COR-L47 (cell line): ENCODE measurements at regions not wholly inside any gene's neighbourhood (a gene's known extent, or its start where the extent isn't known, plus 50 kb on each side); places are given as distances from the start of the nearest gene placed in this dataset.

Experiments used
- DNase-seq: peaks from one replicate; lab custom pipeline; 2025; lab: John Stamatoyannopoulos, UW

DNA sequence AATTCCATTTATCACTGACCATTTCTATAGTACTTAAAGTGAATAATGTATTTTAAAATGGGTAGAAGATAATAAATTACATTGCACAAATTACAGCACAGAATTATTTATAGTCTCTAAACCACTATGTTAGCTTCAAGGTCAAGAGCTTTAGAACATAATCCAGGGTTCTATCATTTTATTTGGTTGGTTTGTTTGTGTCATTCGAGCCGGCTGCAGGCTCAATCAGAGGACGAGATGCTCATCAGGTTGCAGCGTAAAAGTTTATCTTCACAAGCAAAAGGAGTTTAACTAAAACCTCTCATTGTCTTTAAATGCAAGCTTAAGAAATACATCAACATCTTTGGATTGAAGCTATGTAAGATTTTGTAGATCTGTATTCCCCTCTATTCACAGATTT is 523.8 kb downstream of the EFNA5 start:
- no peak for DNase-seq

GRCh38 chr5:107135391-107135790 is 535.3 kb downstream of the EFNA5 start:
- no peak for DNase-seq

DNA sequence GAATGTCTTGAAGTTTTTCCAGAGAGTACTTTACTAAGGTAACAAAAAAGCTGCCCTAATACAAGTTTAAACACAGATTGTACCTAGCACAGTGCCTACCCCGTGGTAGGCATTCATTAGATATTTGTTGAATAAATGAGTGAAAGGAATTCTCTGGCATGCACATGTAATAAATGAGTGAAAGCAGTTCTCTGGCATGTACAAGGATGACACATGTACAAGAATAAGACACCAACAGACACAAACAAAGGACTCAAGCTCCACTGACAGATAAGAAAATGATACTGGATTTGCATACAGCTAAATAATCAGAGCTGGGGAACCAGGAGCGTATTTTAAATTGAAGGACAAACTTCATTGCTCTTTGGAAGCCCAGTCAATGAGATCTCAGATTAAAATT is 535.8 kb downstream of the EFNA5 start:
- no peak for DNase-seq

DNA sequence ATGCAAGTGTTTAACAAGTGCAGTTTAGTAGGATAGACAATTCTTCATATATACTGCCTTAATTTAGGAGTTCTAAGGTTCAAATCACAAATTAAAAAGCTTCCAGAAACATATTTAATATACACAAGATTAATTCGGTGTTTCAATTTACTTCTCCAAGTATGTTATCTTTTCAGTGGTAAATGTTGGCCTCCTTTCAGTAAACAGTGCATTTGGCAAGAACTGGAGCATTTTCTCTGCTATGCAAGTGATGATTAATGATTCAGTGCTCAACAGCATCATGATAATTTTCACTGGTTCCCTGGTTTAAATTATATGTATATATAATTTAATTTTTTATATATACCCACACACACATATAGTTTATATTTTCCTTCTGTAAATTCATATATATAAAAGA is 541.7 kb downstream of the EFNA5 start:
- DNase-seq = no peak

- no peak for DNase-seq
Measured at GRCh38 chr5:107127878-107128277, 542.9 kb downstream of the EFNA5 start.

DNA sequence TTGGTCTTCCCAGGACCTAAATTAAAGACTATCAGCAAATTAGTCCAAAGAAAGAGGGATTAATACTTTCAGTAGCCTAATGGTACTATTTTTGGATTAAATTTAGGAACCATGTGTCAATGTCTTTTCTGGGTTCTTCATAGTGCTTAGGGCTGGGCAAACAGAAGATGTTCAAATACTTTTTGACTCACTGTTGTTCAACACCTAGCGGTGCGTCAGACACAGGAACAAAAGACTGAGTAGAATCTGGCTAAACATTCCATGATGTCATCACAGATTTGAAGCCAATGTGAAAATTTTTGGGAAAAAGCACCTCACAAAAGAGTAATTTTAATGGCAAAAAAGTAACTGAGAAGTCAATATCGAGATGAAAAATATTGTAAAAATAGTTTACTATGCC is 544.4 kb downstream of the EFNA5 start:
- DNase-seq = no peak

DNA sequence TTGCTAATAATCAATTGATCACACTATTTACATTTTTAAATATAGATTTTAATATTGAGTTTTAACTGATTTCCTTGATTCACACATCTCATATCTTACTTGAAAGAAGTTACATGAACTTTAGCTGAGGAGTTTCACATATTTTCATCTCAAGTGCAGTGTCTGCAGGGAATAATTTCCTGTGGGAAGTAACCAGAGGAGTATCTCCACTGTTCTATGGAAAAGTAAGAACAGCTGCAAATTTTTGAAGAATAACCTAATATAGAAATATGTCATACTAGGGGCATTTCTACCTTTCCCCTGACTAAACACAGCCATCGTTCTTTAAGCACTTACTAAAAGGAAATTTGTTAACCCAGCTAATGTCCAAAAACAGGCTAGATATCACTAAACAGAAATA is 546.4 kb downstream of the EFNA5 start:
- DNase-seq = no peak

GRCh38 chr5:107123014-107123413 is 547.7 kb downstream of the EFNA5 start:
- DNase-seq = no peak

GRCh38 chr5:107121793-107122519 is 548.8 kb downstream of the EFNA5 start:
- no peak for DNase-seq

- DNase-seq = no peak
Measured at GRCh38 chr5:107119656-107120055, 551.1 kb downstream of the EFNA5 start.

GRCh38 chr5:107118184-107119019 is 552.3 kb downstream of the EFNA5 start:
- no peak for DNase-seq

DNA sequence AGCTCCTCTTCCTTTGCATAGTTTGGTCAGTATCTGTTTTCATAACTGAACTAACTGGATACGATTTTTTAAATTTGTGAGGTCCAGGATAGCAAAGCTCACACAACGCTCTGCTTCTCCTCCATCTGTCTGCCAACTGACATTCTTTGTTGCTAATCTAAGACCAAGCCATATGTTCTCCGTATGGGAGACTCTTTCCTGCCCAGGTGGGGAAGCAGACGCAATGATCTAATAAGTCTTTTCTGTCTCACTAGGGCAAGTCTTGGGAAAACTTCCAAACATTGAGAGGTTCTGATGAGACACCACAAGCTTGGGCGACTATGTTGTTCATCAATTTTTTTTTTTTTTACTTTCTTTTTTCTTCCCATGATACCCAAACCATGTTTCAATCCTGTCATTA is 558.5 kb downstream of the EFNA5 start:
- DNase-seq = no peak

GRCh38 chr5:107104040-107104995 is 566.4 kb downstream of the EFNA5 start:
- DNase-seq = no peak

DNA sequence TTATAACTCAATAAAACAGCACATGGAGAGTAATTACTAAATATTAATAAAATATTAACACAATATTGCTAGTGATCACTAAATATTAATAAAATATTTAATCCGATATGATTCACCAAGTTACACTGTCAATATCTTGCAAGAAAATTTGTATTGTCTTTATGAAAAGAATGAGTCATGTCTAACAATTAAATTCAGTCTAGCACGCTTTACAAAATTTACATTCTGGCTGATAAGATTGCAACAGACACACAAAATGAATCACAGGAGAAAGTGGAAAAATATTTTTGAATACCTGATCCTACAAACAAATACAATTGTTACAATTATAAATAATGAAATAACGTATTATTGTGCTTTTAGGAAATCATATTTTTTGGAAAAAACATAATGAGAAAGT is 567.2 kb downstream of the EFNA5 start:
- no peak for DNase-seq

- no peak for DNase-seq
Measured at GRCh38 chr5:107100121-107100520, 570.6 kb downstream of the EFNA5 start.

DNA sequence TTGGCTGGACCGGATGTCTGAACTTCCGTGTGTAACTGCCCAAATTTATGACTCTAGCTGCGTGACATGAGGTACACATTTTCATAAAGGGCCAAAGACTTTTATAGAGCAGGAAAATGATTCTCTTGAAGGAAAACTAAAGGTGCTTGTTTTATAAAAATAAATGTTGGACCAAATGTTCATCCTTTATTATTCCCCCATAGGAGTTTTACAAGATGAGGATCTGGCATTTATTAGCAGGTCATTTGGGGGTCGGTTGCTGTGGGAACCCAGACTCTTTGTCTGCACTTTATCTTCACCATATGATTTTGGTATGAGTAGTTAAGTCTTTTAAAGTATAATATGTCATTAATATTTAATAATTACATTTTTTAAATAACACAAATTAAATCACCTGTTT is 571.2 kb downstream of the EFNA5 start:
- no peak for DNase-seq

DNA sequence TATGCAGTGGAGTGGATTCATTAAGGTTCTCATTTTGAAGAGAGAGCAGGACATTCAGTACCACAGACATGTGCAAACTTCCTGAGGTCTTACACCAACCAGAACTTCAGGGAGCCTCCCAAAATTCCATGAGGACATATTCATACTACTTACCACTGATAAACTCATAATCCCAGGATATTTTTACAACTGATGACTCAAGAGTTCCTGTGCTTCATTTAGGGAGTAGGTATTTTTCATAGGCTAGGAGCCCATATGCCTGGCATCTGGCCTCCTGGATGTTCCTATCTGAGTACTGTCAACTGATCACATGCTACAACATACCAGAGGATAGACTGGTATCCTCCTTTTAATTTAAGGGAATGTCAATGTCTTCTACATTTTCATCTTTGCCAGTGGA is 578.0 kb downstream of the EFNA5 start:
- no peak for DNase-seq

DNA sequence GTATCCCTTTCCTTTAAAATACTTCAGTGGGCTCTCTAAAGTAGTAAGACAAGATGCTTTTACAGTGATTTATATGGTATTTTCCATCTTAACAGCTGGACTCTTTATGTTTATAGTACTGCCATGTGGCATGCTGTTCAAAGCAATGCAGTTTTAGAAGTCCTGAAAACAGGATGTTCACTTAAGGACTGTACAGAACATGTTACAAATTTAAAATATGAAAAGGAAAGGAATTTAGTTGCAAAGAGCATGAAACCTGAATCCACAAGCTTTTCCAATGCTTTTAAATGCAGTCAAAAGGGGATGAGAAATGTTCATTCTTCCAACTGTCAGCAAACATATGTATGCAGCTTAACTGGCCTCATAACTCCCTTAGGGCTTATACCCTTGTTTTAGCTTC is 580.2 kb downstream of the EFNA5 start:
- DNase-seq = no peak

DNA sequence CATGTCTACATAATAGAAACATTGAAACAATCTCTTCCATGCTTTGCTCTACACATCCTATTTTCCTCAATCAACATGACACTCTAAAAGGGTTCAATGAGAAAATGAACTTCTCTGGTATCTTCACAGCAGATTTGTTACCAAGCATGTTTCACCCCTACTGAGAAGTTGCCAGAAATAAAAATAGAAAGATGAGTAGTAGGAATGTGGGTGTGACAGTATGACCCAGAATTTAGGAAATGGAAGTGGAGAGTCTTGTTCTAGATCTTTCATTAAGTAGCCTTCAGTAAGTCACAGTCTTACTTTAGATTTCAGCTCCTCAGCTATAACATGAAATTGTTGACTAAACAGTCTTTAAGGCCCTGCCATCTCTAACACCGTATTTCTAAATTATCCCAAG is 581.8 kb downstream of the EFNA5 start:
- no peak for DNase-seq

GRCh38 chr5:107085572-107085971 is 585.2 kb downstream of the EFNA5 start:
- DNase-seq = no peak

DNA sequence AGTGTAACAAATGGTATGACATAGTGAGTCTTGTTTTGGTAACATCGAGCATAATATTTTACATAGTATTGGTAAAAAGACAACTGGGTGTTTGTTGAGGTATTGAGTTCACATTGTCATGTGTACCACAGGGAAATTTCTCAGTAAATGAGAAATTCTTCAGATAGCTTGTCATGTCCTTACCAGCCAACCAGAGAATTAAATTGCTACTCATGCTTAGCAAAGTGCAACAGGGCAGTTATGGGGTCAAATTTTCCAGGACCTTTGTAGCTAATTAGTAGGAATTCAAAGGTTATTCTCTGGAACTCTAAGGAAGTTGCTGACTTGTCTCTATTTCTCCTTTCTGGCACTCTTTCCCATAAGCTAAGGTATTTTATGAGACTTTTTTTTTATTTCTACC is 595.7 kb downstream of the EFNA5 start:
- no peak for DNase-seq

GRCh38 chr5:107072967-107073366 is 597.8 kb downstream of the EFNA5 start:
- DNase-seq = no peak
